ENCODE measurements at regions not wholly inside any gene's neighbourhood (a gene's known extent, or its start where the extent isn't known, plus 50 kb on each side); places are given as distances from the start of the nearest gene placed in this dataset.

- TF ChIP-seq CTCF (IDR thresholded peaks at IDR 0.05; ENCODE audit: insufficient read depth, low read length) (no peak), POLR2AphosphoS5 (IDR thresholded peaks at IDR 0.05; ENCODE audit: low read depth) (no peak)
Observed at GRCh38 chr15:62868507-62868906, 174.0 kb upstream of the TPM1 start.
